Esophagus muscularis mucosa (tissue), 4 donors: ENCODE measurements at regions not wholly inside any gene's neighbourhood (a gene's known extent, or its start where the extent isn't known, plus 50 kb on each side); places are given as distances from the start of the nearest gene placed in this dataset.
"Not testable (repeated sequence)": the region's sequence is repeated elsewhere in the genome, so short reads cannot be mapped to it uniquely, and the experiment has no call there.

Experiments used
- CTCF ChIP-seq, 3 experiments: fragments of 200-600 bp in 2 of 3; fragments of 450-650 bp in 1 of 3; sonication (generic) in 2 of 3; IDR thresholded peaks; one replicate each; pipeline ENCODE4 v1.5.1; 2017 to 2019; ENCODE audit warnings: antibody characterized with exemption in 3 of 3, mild to moderate bottlenecking in 2 of 3, moderate library complexity in 1 of 3
- EP300 ChIP-seq: sonication (generic); formaldehyde crosslinking; IDR thresholded peaks from one replicate; pipeline ENCODE4 v1.6.1; 2017; ENCODE audit warnings: antibody characterized with exemption
- POLR2A ChIP-seq: fragments of 450-650 bp; IDR thresholded peaks from one replicate; pipeline ENCODE4 v1.6.1; 2017; ENCODE audit warnings: antibody characterized with exemption, moderate library complexity, mild to moderate bottlenecking, low read depth
- POLR2AphosphoS5 ChIP-seq, 2 donors: sonication (generic); formaldehyde crosslinking; IDR thresholded peaks; one replicate each; pipeline ENCODE4 v1.6.1; 2017; ENCODE audit warnings: antibody characterized with exemption in 2 of 2

- not testable (repeated sequence) for TF ChIP-seq POLR2A; CTCF (IDR thresholded peaks at IDR 0.05); EP300; POLR2AphosphoS5 (IDR thresholded peaks at IDR 0.05)
These were observed 3941.6 kb upstream of the TPTE start for GRCh38 chr21:6579801-6580200.
